ENCODE measurements at regions not wholly inside any gene's neighbourhood (a gene's known extent, or its start where the extent isn't known, plus 50 kb on each side); places are given as distances from the start of the nearest gene placed in this dataset.
A peak's percentile ranks its signal among the peaks of the same experiment; 100 is the strongest.
"Not testable (repeated sequence)": the region's sequence is repeated elsewhere in the genome, so short reads cannot be mapped to it uniquely, and the experiment has no call there.

DNA sequence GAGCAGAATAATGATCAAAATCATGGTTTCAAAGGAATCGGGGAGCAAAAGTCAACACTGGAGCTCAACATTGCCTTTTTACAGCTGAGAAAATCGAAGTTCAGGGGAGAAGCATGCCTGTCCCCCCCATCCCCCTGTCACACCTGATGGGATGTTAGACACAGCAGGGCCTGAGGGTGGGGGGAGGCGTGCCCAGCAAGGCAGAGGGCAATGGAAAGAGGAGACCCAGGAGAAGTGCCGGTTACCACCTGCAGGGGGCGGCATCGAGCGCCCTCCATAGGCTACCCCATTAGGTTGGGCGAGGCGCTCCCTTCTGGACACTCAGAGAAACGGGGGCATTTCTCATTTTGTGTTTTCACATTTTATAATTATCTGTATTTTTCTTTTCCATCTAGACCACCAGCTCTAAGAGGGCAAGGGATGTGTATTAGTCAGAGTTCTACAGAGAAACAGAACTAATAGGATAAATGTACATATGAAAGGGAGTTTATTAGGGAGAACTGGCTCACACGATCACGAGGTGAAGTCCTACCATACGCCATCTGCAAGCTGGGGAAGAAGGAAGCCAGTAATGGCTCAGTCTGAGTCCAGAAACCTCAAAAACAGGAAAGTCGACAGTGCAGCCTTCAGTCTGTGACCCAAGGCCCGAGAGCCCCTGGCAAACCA lies 271.3 kb downstream of the LRATD1 start:
- Histone ChIP-seq H3K36me3 (no peaks in the 10 kb centered on the region), H3K27me3 (no peaks in the 10 kb centered on the region), H3K27ac (replicated peaks in 1 of 4) (no peak overlapping the region), H3K4me3 (no peak overlapping the region), H3K9me3 (no peaks in the 10 kb centered on the region), H3K4me1 (no peaks in the 10 kb centered on the region)
- TF ChIP-seq, protein P1, sequence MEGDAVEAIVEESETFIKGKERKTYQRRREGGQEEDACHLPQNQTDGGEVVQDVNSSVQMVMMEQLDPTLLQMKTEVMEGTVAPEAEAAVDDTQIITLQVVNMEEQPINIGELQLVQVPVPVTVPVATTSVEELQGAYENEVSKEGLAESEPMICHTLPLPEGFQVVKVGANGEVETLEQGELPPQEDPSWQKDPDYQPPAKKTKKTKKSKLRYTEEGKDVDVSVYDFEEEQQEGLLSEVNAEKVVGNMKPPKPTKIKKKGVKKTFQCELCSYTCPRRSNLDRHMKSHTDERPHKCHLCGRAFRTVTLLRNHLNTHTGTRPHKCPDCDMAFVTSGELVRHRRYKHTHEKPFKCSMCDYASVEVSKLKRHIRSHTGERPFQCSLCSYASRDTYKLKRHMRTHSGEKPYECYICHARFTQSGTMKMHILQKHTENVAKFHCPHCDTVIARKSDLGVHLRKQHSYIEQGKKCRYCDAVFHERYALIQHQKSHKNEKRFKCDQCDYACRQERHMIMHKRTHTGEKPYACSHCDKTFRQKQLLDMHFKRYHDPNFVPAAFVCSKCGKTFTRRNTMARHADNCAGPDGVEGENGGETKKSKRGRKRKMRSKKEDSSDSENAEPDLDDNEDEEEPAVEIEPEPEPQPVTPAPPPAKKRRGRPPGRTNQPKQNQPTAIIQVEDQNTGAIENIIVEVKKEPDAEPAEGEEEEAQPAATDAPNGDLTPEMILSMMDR (IDR thresholded peaks at IDR 0.05), result peak in 2 of 3 experiments; percentile 24 to 42
- TF ChIP-seq EP300 (IDR thresholded peaks at IDR 0.05), result no peak
- DNase-seq (ENCODE audit: extremely low spot score), result no peak
- intact Hi-C loops (cut with DNase I), result no loop called here
- WGBS, result 61% methylated on average over 15 of the region's 15 CpGs

DNA sequence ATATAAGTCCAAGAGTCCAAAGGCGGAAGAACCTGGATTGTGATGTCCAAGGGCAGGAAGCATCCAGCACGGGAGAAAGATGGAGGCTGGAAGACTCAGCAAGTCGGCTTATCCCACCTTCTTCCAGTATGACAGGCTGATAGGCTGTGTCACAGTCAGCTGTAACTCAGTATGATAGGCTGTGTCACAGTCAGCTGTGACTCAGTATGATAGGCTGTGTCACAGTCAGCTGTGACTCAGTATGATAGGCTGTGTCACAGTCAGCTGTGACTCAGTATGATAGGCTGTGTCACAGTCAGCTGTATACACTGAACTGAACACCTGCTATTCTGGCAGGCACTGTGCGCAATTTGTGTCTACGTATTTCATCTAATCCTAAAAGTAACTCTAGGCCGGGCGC lies 271.9 kb downstream of the LRATD1 start:
- H3K4me3 ChIP-seq; DNase-seq (ENCODE audit: extremely low spot score); intact Hi-C loops (cut with DNase I); H3K27ac ChIP-seq (replicated peaks in 1 of 4); H3K36me3 ChIP-seq; H3K4me1 ChIP-seq; H3K27me3 ChIP-seq; H3K9me3 ChIP-seq: not testable (repeated sequence)
- 95% methylated on average over 7 of the region's 7 CpGs for WGBS

DNA sequence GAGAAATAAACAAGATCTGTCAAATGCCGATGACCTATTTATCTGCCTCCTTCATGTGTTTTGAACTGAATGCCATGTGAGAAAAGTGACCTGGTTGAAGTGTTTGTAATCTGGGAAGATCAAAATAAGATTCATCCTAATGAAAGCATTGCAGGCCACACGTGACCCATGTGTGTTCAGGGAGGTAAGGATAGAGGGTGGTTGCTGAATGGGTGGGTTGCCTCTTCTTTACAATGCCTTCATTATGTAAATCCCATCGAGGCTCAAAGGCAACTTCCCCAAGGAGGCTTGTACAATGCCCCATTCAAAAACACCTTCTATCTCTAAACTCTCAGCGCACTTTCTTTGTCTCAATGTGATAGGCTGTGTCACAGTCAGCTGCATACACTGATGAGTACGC lies 273.1 kb downstream of the LRATD1 start:
- no peak overlapping the region for H3K27ac ChIP-seq (replicated peaks in 1 of 4)
- 82% methylated on average over 5 of the region's 5 CpGs for WGBS
- no peak for TF ChIP-seq EP300 (IDR thresholded peaks at IDR 0.05)
- no peak for TF ChIP-seq POLR2AphosphoS5 (IDR thresholded peaks at IDR 0.05)
- TF ChIP-seq POLR2A (IDR thresholded peaks at IDR 0.05; ENCODE audit: low read depth), result no peak
- TF ChIP-seq, protein P1 (IDR thresholded peaks at IDR 0.05), result no peak
- no peaks in the 10 kb centered on the region for H3K36me3 ChIP-seq
- no peaks in the 10 kb centered on the region for H3K9me3 ChIP-seq
- intact Hi-C loops (cut with DNase I), result no loop called here
- H3K27me3 ChIP-seq, result no peaks in the 10 kb centered on the region
- H3K4me1 ChIP-seq, result no peaks in the 10 kb centered on the region
- no peak for DNase-seq (ENCODE audit: extremely low spot score)
- H3K4me3 ChIP-seq, result no peak overlapping the region

DNA sequence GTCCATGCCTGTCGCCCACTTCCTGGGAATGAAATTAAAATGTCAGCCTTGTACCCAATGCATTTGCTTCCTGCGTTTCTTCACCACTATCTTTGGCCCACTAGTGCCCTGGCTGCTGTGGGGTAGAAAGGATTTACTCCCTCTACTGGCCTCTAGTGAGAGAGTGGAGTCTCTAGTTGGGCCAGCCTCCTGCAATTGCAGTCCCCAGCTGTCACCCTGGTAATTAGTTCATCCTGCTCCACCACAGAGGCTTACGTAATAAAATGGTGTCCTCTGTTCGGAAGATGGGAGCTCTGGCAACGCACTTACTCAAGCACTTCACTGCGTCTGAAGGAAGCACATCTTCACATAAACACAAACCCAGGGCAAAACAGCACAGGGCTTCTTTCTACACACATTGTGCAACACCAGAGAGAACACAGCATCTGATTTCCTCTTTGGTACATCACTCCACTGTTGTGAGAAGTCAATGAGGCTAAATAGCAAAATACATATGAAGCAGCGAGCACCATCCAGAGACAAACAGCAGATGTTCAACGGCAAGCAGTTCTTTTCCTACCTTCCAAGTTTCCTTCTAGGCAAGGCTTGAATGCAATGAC lies 274.6 kb downstream of the LRATD1 start:
- Histone ChIP-seq H3K27ac (replicated peaks in 1 of 4) (no peak overlapping the region), H3K9me3 (no peaks in the 10 kb centered on the region), H3K4me3 (no peak overlapping the region), H3K4me1 (no peaks in the 10 kb centered on the region), H3K27me3 (no peaks in the 10 kb centered on the region), H3K36me3 (no peaks in the 10 kb centered on the region)
- intact Hi-C loops (cut with DNase I), result no loop called here
- DNase-seq (ENCODE audit: extremely low spot score), result no peak
- WGBS, result 82% methylated on average over 8 of the region's 8 CpGs
- TF ChIP-seq POLR2A (IDR thresholded peaks at IDR 0.05; ENCODE audit: low read depth) (no peak), EP300 (IDR thresholded peaks at IDR 0.05) (no peak), POLR2AphosphoS5 (IDR thresholded peaks at IDR 0.05) (no peak)
- TF ChIP-seq, protein P1 (IDR thresholded peaks at IDR 0.05), result no peak

DNA sequence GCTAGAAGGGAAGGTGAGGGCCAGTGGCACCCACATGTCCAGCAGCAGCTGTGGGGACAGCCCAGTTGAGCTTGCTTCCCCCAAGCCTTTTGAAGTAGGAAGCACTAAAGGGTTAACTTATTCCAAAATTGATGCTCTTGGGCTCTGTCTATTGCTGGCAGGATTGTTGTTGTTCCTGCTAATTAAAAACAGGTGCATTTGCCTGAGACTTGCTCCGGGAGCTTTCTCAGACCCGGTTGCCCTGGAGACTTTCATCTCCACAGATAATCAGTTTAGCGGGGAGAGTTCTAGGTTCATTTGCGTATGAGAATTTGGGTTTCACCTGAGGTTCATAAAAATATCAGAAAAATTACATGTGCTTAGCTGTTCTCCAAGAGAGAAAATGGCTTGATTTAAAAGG lies 277.3 kb downstream of the LRATD1 start:
- intact Hi-C loops (cut with DNase I), result no loop called here
- Histone ChIP-seq H3K27ac (replicated peaks in 1 of 4) (no peak overlapping the region), H3K9me3 (no peaks in the 10 kb centered on the region), H3K4me1 (no peaks in the 10 kb centered on the region), H3K36me3 (no peaks in the 10 kb centered on the region), H3K27me3 (no peaks in the 10 kb centered on the region), H3K4me3 (no peak overlapping the region)
- WGBS, result 66% methylated on average over 4 of the region's 4 CpGs
- TF ChIP-seq POLR2A (IDR thresholded peaks at IDR 0.05; ENCODE audit: low read depth), result no peak
- TF ChIP-seq EP300 (IDR thresholded peaks at IDR 0.05), result no peak
- TF ChIP-seq, protein P1 (IDR thresholded peaks at IDR 0.05), result no peak
- no peak for TF ChIP-seq POLR2AphosphoS5 (IDR thresholded peaks at IDR 0.05)
- no peak for DNase-seq (ENCODE audit: extremely low spot score)
